MM.1S (cell line): ENCODE measurements at regions not wholly inside any gene's neighbourhood (a gene's known extent, or its start where the extent isn't known, plus 50 kb on each side); places are given as distances from the start of the nearest gene placed in this dataset.

Experiments used
- DNase-seq: peaks from one replicate; pipeline ENCODE4 v3.0.0-alpha.2; 2015
- H2AFZ ChIP-seq: fragments of 300-600 bp; sonication (generic); 2 replicates; pipeline ENCODE4 v1.6.0; 2016; ENCODE audit warnings: antibody characterized with exemption, low read length
- H3F3A ChIP-seq: fragments of 300-600 bp; sonication (generic); 2 replicates; pipeline ENCODE4 v1.6.1; 2016; ENCODE audit warnings: mild to moderate bottlenecking, antibody characterized with exemption, low read length, moderate library complexity, mixed read lengths; ENCODE audit not compliant: insufficient read depth
- H3K27ac ChIP-seq: fragments of 300-600 bp; sonication (generic); 2 replicates; pipeline ENCODE4 v1.5.1; 2016; ENCODE audit warnings: mild to moderate bottlenecking, low read length
- H3K27me3 ChIP-seq: fragments of 300-600 bp; sonication (generic); replicated peaks from 2 replicates; pipeline ENCODE4 v1.6.0; 2016; ENCODE audit warnings: low read length; ENCODE audit not compliant: insufficient read depth
- H3K36me3 ChIP-seq: fragments of 300-600 bp; sonication (generic); replicated peaks from 2 replicates; pipeline ENCODE4 v1.6.1; 2016; ENCODE audit warnings: mild to moderate bottlenecking, low read length, mixed read lengths; ENCODE audit not compliant: insufficient read depth
- H3K4me1 ChIP-seq: fragments of 300-600 bp; sonication (generic); 2 replicates; pipeline ENCODE4 v1.6.1; 2016; ENCODE audit warnings: low read length, mixed read lengths
- H3K4me2 ChIP-seq: fragments of 300-600 bp; sonication (generic); 2 replicates; pipeline ENCODE4 v1.6.0; 2016; ENCODE audit warnings: low read depth, low read length
- H3K4me3 ChIP-seq: fragments of 300-600 bp; sonication (generic); 2 replicates; pipeline ENCODE4 v1.5.1; 2016; ENCODE audit warnings: low read length, mixed read lengths
- H3K79me2 ChIP-seq: fragments of 300-600 bp; sonication (generic); 2 replicates; pipeline ENCODE4 v1.6.1; 2016; ENCODE audit warnings: mixed run types, low read length, mixed read lengths
- H3K9ac ChIP-seq: fragments of 300-600 bp; sonication (generic); 2 replicates; pipeline ENCODE4 v1.6.1; 2016; ENCODE audit warnings: low read length, mixed read lengths
- H3K9me2 ChIP-seq: fragments of 300-600 bp; sonication (generic); replicated peaks from 2 replicates; pipeline ENCODE4 v1.6.1; 2016; ENCODE audit warnings: mild to moderate bottlenecking, low read length, mixed read lengths; ENCODE audit not compliant: insufficient read depth
- H3K9me3 ChIP-seq: fragments of 300-600 bp; sonication (generic); replicated peaks from 2 replicates; pipeline ENCODE4 v1.6.1; 2016; ENCODE audit warnings: mild to moderate bottlenecking, low read length, mixed read lengths; ENCODE audit not compliant: insufficient read depth
- H4K20me1 ChIP-seq: fragments of 300-600 bp; sonication (generic); 2 replicates; pipeline ENCODE4 v1.6.1; 2016; ENCODE audit warnings: mild to moderate bottlenecking, low read length, moderate library complexity, mixed read lengths; ENCODE audit not compliant: insufficient read depth
- EZH2 ChIP-seq: fragments of 300-600 bp; sonication (generic); optimal IDR thresholded peaks from 2 replicates; pipeline ENCODE3; 2017; ENCODE audit warnings: low read depth, mild to moderate bottlenecking, antibody characterized with exemption, low read length, mixed read lengths
- EZH2phosphoT487 ChIP-seq: fragments of 300-600 bp; sonication (generic); IDR thresholded peaks from 2 replicates; pipeline ENCODE4 v1.6.1; 2018; ENCODE audit warnings: antibody characterized with exemption, low read length
- TF ChIP-seq, protein P1 (sequence below): fragments of 300-600 bp; sonication (generic); IDR thresholded peaks from 2 replicates; pipeline ENCODE4 v1.5.1; 2016; ENCODE audit warnings: antibody characterized with exemption, low read length, mixed read lengths

DNA sequence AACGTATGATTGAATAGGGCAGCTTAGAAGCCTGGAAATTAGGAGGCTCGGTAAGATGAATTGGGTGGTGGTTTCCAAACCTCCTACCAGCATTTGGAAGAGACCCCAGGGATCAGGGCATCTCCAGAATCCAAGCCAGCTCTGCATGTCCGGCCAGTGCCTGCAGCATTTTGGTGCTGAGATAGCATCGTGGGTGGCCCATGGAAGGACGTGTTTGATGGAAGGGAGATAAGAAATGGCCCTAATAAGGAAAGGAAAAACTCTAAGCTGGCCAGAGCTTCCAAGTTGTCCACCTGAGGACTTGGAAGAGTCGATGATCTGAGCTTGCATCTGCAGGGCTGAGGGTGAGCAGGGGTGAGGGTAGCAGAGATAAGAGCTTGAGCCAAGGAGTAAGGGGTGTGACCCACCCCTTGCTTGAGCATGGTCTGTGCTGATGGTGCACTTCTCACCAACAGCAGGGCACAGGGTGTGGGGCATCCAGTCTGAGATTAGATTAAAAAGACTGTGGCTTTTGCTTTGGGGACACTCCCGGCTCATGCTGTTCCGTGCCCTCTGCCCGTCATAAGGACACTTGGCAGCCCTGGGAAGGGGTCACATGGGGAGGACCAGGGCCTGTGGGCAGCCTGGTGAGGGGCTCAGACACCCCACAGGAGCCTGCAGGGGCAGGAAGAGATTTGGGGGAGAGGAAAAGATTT is 213.2 kb downstream of the ERMARD start:
- Histone ChIP-seq H3K27ac (no peak overlapping the region), H3K4me3 (no peak overlapping the region), H3K79me2 (no peaks in the 10 kb centered on the region), H3K4me2 (no peak overlapping the region), H2AFZ (no peak overlapping the region), H3K27me3 (no peaks in the 10 kb centered on the region), H3K4me1 (no peaks in the 10 kb centered on the region), H3K9me2 (no peaks in the 10 kb centered on the region), H3K9ac (no peak overlapping the region), H3K9me3 (no peaks in the 10 kb centered on the region), H4K20me1 (no peaks in the 10 kb centered on the region), H3F3A (no peaks in the 10 kb centered on the region), H3K36me3 (no peaks in the 10 kb centered on the region)
- TF ChIP-seq, protein P1, sequence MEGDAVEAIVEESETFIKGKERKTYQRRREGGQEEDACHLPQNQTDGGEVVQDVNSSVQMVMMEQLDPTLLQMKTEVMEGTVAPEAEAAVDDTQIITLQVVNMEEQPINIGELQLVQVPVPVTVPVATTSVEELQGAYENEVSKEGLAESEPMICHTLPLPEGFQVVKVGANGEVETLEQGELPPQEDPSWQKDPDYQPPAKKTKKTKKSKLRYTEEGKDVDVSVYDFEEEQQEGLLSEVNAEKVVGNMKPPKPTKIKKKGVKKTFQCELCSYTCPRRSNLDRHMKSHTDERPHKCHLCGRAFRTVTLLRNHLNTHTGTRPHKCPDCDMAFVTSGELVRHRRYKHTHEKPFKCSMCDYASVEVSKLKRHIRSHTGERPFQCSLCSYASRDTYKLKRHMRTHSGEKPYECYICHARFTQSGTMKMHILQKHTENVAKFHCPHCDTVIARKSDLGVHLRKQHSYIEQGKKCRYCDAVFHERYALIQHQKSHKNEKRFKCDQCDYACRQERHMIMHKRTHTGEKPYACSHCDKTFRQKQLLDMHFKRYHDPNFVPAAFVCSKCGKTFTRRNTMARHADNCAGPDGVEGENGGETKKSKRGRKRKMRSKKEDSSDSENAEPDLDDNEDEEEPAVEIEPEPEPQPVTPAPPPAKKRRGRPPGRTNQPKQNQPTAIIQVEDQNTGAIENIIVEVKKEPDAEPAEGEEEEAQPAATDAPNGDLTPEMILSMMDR, result no peak
- no peak for DNase-seq

- Histone ChIP-seq H3F3A (no peaks in the 10 kb centered on the region), H3K27ac (no peak overlapping the region), H3K79me2 (no peaks in the 10 kb centered on the region), H3K9me2 (no peaks in the 10 kb centered on the region), H2AFZ (no peak overlapping the region), H3K27me3 (no peaks in the 10 kb centered on the region), H3K4me1 (no peaks in the 10 kb centered on the region), H4K20me1 (no peaks in the 10 kb centered on the region), H3K4me3 (no peak overlapping the region), H3K9ac (no peak overlapping the region), H3K9me3 (no peaks in the 10 kb centered on the region), H3K4me2 (no peak overlapping the region), H3K36me3 (no peaks in the 10 kb centered on the region)
- TF ChIP-seq, protein P1, result no peak
- no peak for TF ChIP-seq EZH2
- no peak for TF ChIP-seq EZH2phosphoT487
- DNase-seq, result no peak
These were observed 212.3 kb downstream of the ERMARD start for GRCh38 chr6:169963581-169964297.

GRCh38 chr6:169962604-169963469 is 211.4 kb downstream of the ERMARD start:
- Histone ChIP-seq H3K9me2 (no peaks in the 10 kb centered on the region), H3K36me3 (no peaks in the 10 kb centered on the region), H3K27me3 (no peaks in the 10 kb centered on the region), H3K79me2 (no peaks in the 10 kb centered on the region), H3K9me3 (no peaks in the 10 kb centered on the region), H4K20me1 (no peaks in the 10 kb centered on the region), H3K9ac (no peak overlapping the region), H2AFZ (no peak overlapping the region), H3K4me2 (no peak overlapping the region), H3K4me3 (no peak overlapping the region), H3K4me1 (no peaks in the 10 kb centered on the region), H3F3A (no peaks in the 10 kb centered on the region), H3K27ac (no peak overlapping the region)
- DNase-seq, result no peak
- TF ChIP-seq EZH2, result no peak
- TF ChIP-seq EZH2phosphoT487, result no peak
- TF ChIP-seq, protein P1, result no peak
